CD4-positive, alpha-beta T cell (primary cell): ENCODE measurements at regions not wholly inside any gene's neighbourhood (a gene's known extent, or its start where the extent isn't known, plus 50 kb on each side); places are given as distances from the start of the nearest gene placed in this dataset.
"Not testable (repeated sequence)": the region's sequence is repeated elsewhere in the genome, so short reads cannot be mapped to it uniquely, and the experiment has no call there.

Experiments used
- ATAC-seq: fragments of 200-7000 bp; cut with Tn5 transposase; one replicate; pipeline ENCODE4 v1.10.0; 2022; ENCODE audit warnings: mild to moderate bottlenecking; ENCODE audit not compliant: poor library complexity
- CTCF ChIA-PET: fragments of 350-600 bp; sonication (Branson Sonifier 250); formaldehyde crosslinking; loops from one replicate; lab custom pipeline; 2021; ENCODE audit warnings: antibody characterized with exemption, inconsistent platforms; lab: Charles Lee
- POLR2A ChIA-PET: fragments of 350-600 bp; sonication (Branson Sonifier 250); formaldehyde crosslinking; loops from one replicate; lab custom pipeline; 2021; ENCODE audit warnings: antibody characterized with exemption, inconsistent platforms; lab: Charles Lee
- DNase-seq, 14 experiments: peaks; one replicate each; pipeline ENCODE4 v3.0.0-alpha.2; 2013 to 2020; ENCODE audit warnings: mixed read lengths in 2 of 14
- H3K27ac ChIP-seq, 2 donors: one replicate each; pipeline versions ENCODE4 v1.5.1 to v1.7.0; 2013; ENCODE audit warnings: low read length in 2 of 2, low read depth in 1 of 2, mild to moderate bottlenecking in 1 of 2
- H3K27me3 ChIP-seq, 2 experiments: 1 replicate in 1 of 2; 2 replicates in 1 of 2; pipeline versions ENCODE4 v1.6.1 to v1.7.0; 2013; ENCODE audit warnings: low read length in 2 of 2, control low read depth in 1 of 2, mild to moderate bottlenecking in 1 of 2, moderate library complexity in 1 of 2; ENCODE audit not compliant: insufficient read depth in 2 of 2, control insufficient read depth in 1 of 2
- H3K36me3 ChIP-seq: one replicate; pipeline ENCODE4 v1.6.1; 2013; ENCODE audit warnings: low read length, control low read depth; ENCODE audit not compliant: insufficient read depth
- H3K4me1 ChIP-seq: one replicate; pipeline ENCODE4 v1.6.1; 2013; ENCODE audit warnings: low read length, control low read depth; ENCODE audit not compliant: insufficient read depth
- H3K4me3 ChIP-seq: one replicate; pipeline ENCODE4 v1.5.1; 2013; ENCODE audit warnings: mild to moderate bottlenecking, low read length, moderate library complexity
- H3K9me3 ChIP-seq, 2 experiments: 1 replicate in 1 of 2; 2 replicates in 1 of 2; pipeline versions ENCODE4 v1.6.1 to v1.7.0; 2013; ENCODE audit warnings: low read length in 2 of 2, mild to moderate bottlenecking in 2 of 2, control low read depth in 1 of 2, moderate library complexity in 1 of 2; ENCODE audit not compliant: control insufficient read depth in 1 of 2, insufficient read depth in 1 of 2
- H3K27ac Mint-ChIP-seq: one replicate; pipeline ENCODE4 v1.8.0; 2020; ENCODE audit warnings: mixed read lengths
- H3K27me3 Mint-ChIP-seq: one replicate; pipeline ENCODE4 v1.8.0; 2021; ENCODE audit warnings: mixed read lengths
- H3K36me3 Mint-ChIP-seq: one replicate; pipeline ENCODE4 v1.8.0; 2021; ENCODE audit warnings: low read depth, mixed read lengths
- H3K4me1 Mint-ChIP-seq: one replicate; pipeline ENCODE4 v1.8.0; 2021; ENCODE audit warnings: low read depth, mixed read lengths
- H3K4me3 Mint-ChIP-seq: one replicate; pipeline ENCODE4 v1.8.0; 2020; ENCODE audit warnings: mild to moderate bottlenecking, mixed read lengths
- H3K9me3 Mint-ChIP-seq: one replicate; pipeline ENCODE4 v1.8.0; 2020; ENCODE audit warnings: mixed read lengths
- CTCF ChIP-seq: fragments of 200-600 bp; IDR thresholded peaks from one replicate; pipeline ENCODE4 v1.8.0; 2022; ENCODE audit warnings: antibody characterized with exemption, mild to moderate bottlenecking
- intact Hi-C, 2 experiments: fragments of 100-400 bp; cut with DNase I in 1 of 2; cut with micrococcal nuclease in 1 of 2; formaldehyde crosslinking; loops; one replicate each; pipeline versions ENCODE4 v1.15.1 to v1.9.0; 2023 to 2025; cut with DNase I, micrococcal nuclease

- no peaks in the 10 kb centered on the region for H3K36me3 Mint-ChIP-seq
- Histone ChIP-seq H3K27ac (no peak overlapping the region), H3K4me3 (no peak overlapping the region), H3K27me3 (no peaks in the 10 kb centered on the region), H3K9me3 (no peaks in the 10 kb centered on the region), H3K36me3 (no peaks in the 10 kb centered on the region), H3K4me1 (no peaks in the 10 kb centered on the region)
- ChIA-PET POLR2A (no interaction called here), CTCF (no interaction called here)
- peaks cover 9% of the 10 kb centered on the region for H3K27me3 Mint-ChIP-seq
- TF ChIP-seq CTCF: no peak
- H3K4me3 Mint-ChIP-seq: no peak overlapping the region
- H3K9me3 Mint-ChIP-seq: no peaks in the 10 kb centered on the region
- ATAC-seq (no peak), DNase-seq (no peak)
- H3K4me1 Mint-ChIP-seq: no peaks in the 10 kb centered on the region
- H3K27ac Mint-ChIP-seq: no peak overlapping the region
- intact Hi-C loops: no loop called here
Measured at GRCh38 chr3:124347418-124347817, 355.5 kb upstream of the ROPN1 start.

- H3K27me3 Mint-ChIP-seq, H3K36me3 Mint-ChIP-seq, H3K9me3 ChIP-seq, H3K4me3 ChIP-seq, ATAC-seq, H3K27ac ChIP-seq, DNase-seq, H3K36me3 ChIP-seq, CTCF ChIA-PET, H3K4me3 Mint-ChIP-seq, intact Hi-C loops, H3K4me1 ChIP-seq, H3K27me3 ChIP-seq, H3K27ac Mint-ChIP-seq, H3K4me1 Mint-ChIP-seq, POLR2A ChIA-PET, H3K9me3 Mint-ChIP-seq: not testable (repeated sequence)
Measured at GRCh38 chr3:124348555-124348954, 356.6 kb upstream of the ROPN1 start.

- Mint-ChIP-seq H3K27me3 (no peaks in the 10 kb centered on the region), H3K36me3 (no peaks in the 10 kb centered on the region), H3K4me3 (no peak overlapping the region), H3K9me3 (no peaks in the 10 kb centered on the region), H3K4me1 (no peaks in the 10 kb centered on the region), H3K27ac (no peak overlapping the region)
- H3K4me1 ChIP-seq: no peaks in the 10 kb centered on the region
- no peak for DNase-seq
- no peaks in the 10 kb centered on the region for H3K36me3 ChIP-seq
- no peak for ATAC-seq
- H3K4me3 ChIP-seq: no peak overlapping the region
- TF ChIP-seq CTCF: no peak
- H3K9me3 ChIP-seq: no peaks in the 10 kb centered on the region
- H3K27me3 ChIP-seq: no peaks in the 10 kb centered on the region
- H3K27ac ChIP-seq: no peak overlapping the region
- intact Hi-C loops: loop anchor here in 1 of 2 experiments (5.0 kb wide), 1 partner anchor 201 kb away; no protein-coding TSS in a partner anchor
- CTCF ChIA-PET: no interaction called here
- POLR2A ChIA-PET: no interaction called here
Measured at GRCh38 chr3:124351430-124352148, 359.7 kb upstream of the ROPN1 start.

- H3K4me1 ChIP-seq: no peaks in the 10 kb centered on the region
- no peaks in the 10 kb centered on the region for H3K9me3 ChIP-seq
- Mint-ChIP-seq H3K4me1 (no peaks in the 10 kb centered on the region), H3K36me3 (no peaks in the 10 kb centered on the region), H3K9me3 (no peaks in the 10 kb centered on the region), H3K27ac (no peak overlapping the region), H3K27me3 (peaks cover 4% of the 10 kb centered on the region), H3K4me3 (no peak overlapping the region)
- H3K27ac ChIP-seq: no peak overlapping the region
- no peaks in the 10 kb centered on the region for H3K27me3 ChIP-seq
- TF ChIP-seq CTCF: no peak
- CTCF ChIA-PET: no interaction called here
- ATAC-seq (no peak), DNase-seq (no peak)
- POLR2A ChIA-PET: no interaction called here
- no peak overlapping the region for H3K4me3 ChIP-seq
- intact Hi-C loops: loop anchor here in 1 of 2 experiments (5.0 kb wide), 1 partner anchor 200 kb away; no protein-coding TSS in a partner anchor
- no peaks in the 10 kb centered on the region for H3K36me3 ChIP-seq
Measured at GRCh38 chr3:124352149-124352539, 360.2 kb upstream of the ROPN1 start.
